ENCODE measurements at regions not wholly inside any gene's neighbourhood (a gene's known extent, or its start where the extent isn't known, plus 50 kb on each side); places are given as distances from the start of the nearest gene placed in this dataset.
"Not testable (repeated sequence)": the region's sequence is repeated elsewhere in the genome, so short reads cannot be mapped to it uniquely, and the experiment has no call there.

- no peak for DNase-seq (ENCODE audit: low spot score)
These were observed 103.9 kb upstream of the SOX21 start for GRCh38 chr13:94816256-94816655.

- no peak for DNase-seq (ENCODE audit: low spot score)
These were observed 101.7 kb upstream of the SOX21 start for GRCh38 chr13:94813920-94814475.

- no peak for DNase-seq (ENCODE audit: low spot score)
These were observed 99.4 kb upstream of the SOX21 start for GRCh38 chr13:94811753-94812152.

- no peak for DNase-seq (ENCODE audit: low spot score)
These were observed 88.1 kb upstream of the SOX21 start for GRCh38 chr13:94800423-94800822.

- no peak for DNase-seq (ENCODE audit: low spot score)
These were observed 87.0 kb upstream of the SOX21 start for GRCh38 chr13:94799299-94799698.

- no peak for DNase-seq (ENCODE audit: low spot score)
These were observed 86.4 kb upstream of the SOX21 start for GRCh38 chr13:94798738-94799137.

GRCh38 chr13:94795292-94795691, 82.9 kb upstream of the SOX21 start:
- DNase-seq (ENCODE audit: low spot score): no peak

GRCh38 chr13:94786246-94786645, 73.9 kb upstream of the SOX21 start:
- not testable (repeated sequence) for DNase-seq (ENCODE audit: low spot score)

GRCh38 chr13:94784066-94784465, 71.7 kb upstream of the SOX21 start:
- DNase-seq (ENCODE audit: low spot score): no peak

GRCh38 chr13:94783489-94783888, 71.1 kb upstream of the SOX21 start:
- no peak for DNase-seq (ENCODE audit: low spot score)

GRCh38 chr13:94780421-94780820, 68.1 kb upstream of the SOX21 start:
- DNase-seq (ENCODE audit: low spot score): no peak

- DNase-seq (ENCODE audit: low spot score): no peak
These were observed 66.6 kb upstream of the SOX21 start for GRCh38 chr13:94778986-94779385.

GRCh38 chr13:94778585-94778984, 66.2 kb upstream of the SOX21 start:
- no peak for DNase-seq (ENCODE audit: low spot score)

GRCh38 chr13:94776956-94777355, 64.6 kb upstream of the SOX21 start:
- no peak for DNase-seq (ENCODE audit: low spot score)

GRCh38 chr13:94776300-94776699, 64.0 kb upstream of the SOX21 start:
- no peak for DNase-seq (ENCODE audit: low spot score)

- DNase-seq (ENCODE audit: low spot score): no peak
These were observed 53.5 kb upstream of the SOX21 start for GRCh38 chr13:94765814-94766213.

GRCh38 chr13:94764576-94765321, 52.4 kb upstream of the SOX21 start:
- no peak for DNase-seq (ENCODE audit: low spot score)

Measured in COLO829 (cell line).